ENCODE measurements at regions not wholly inside any gene's neighbourhood (a gene's known extent, or its start where the extent isn't known, plus 50 kb on each side); places are given as distances from the start of the nearest gene placed in this dataset.
"Not testable (repeated sequence)": the region's sequence is repeated elsewhere in the genome, so short reads cannot be mapped to it uniquely, and the experiment has no call there.

DNA sequence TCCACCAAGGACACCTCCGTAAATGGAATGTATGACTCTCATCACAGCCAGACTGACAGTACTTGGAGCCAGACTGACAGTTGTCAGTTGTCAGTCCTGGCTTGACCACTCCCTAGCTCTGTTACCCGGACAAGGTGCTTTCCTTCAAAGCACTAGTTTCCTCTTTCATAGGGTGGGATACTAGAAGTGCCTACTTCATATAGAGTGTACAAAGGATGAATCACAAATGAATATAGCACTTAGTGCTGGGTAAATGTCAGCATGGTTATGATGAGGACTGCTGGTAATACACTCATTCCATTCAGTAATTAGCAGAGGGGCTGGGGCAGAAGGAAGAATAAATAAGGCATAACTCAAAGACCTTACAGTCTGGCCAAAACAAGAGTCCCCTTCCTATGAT is 91.4 kb downstream of the ARL4C start:
- no peak for DNase-seq

DNA sequence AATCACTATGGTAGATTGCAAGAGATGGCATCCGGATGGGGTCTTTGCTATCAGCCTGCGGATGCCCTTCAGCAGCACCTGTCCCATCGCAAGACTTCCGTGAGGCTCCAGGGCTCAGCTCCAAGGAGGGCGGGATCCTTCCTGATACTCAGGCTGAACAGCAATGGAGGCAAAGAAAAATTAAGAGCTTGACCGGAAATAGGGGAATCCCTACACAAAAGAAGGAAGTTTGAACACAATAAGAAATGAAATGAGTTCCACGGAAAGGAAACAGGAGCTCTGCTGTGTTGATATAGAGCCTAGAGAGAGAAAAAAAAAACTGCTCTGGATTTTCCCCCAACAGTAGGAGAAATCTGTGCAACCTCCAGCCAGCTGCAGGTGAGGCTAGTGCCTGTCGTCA is 91.9 kb downstream of the ARL4C start:
- no peak for DNase-seq

DNA sequence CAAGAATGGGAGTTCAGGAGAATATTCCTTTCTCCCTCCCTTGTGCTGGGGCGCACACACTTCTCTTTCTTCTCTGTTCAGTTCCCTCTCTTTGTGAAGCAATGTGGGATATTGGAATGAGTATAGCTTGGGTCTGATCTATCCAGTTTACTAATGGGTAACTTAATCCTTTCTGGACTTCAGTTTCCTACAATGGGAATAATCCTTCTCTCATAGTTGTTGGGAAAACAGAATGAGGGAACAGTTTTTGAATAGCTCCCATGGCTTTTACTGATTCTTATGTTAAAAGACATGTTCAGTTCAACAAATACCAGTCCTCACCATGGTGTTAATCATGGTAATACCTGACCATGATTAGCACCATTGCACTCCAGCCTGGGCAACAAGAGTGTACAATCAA is 93.1 kb downstream of the ARL4C start:
- DNase-seq, result no peak

DNA sequence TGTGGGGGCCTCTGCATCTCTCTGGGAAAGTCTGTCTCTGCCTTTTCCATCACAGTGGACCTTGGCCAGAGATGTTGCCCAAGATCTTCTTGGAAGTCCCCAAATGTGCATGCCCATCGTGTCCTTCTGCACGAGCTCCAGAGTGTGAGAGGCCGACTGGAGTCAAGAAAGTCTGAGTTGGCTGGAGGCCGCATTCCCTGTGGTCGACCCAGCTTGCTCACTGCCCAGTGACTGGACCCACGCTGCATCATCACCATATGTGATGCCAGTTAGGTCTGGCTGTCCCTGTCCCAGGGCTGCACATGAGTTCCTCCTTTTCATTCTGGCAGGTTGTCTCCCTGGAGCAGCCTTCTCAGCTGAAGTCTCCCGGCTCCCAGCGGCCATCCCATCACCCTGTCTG is 93.8 kb downstream of the ARL4C start:
- no peak for DNase-seq

DNA sequence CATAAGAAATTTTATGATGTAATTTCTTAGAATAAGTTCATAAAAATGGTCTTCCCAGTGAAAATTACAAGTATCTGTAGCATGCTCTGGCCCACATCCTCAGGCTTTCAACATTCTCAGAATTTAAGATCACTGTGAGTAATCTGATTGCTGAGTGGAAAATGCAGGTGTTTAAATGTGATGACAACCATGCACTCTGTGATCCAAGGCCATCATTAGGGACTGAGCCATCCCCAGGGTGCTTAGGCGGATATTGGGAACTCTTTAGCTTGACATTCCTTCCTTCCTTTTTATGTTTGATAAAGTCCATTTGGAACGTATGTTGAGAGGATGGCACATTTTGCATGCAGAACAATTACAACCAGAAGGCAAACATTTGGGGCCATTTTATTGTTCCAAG is 95.5 kb downstream of the ARL4C start:
- no peak for DNase-seq

DNA sequence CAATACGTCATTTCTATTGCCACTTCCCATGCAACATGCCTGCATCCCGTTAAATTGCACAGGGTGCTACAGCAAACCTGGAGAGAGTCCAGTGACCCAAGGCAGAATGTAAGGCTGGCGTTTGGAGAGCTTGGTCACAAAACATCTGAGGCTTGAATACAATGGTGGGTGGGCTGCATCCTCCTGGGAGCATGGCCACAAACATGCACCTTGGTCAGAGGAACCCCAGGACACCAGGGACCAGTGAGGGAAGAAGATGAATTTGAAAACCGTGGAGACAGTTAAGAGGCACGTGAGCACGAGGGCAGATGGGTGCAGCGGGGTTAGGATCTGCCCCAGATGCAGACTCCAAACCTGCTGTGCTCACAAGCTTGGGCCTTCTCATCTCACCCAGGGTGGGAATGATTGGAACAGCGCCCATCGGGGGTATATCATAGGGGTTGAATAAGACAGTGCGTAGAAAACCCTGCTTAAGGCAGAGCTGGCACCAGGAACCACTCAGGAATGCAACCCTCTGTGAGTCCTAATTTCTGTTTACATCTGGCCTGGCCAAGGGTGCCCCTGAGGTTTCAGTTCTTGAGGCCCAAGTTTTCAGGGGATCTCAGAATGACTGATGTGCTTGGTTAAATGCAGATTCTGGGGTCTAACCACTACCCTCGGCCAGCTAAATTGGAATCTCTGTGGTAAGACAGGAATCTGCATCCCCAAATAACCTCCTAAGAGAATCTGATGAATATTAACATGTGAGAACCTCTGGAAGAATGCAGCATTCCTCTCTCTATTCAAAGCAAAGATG is 97.2 kb downstream of the ARL4C start:
- no peak for DNase-seq

DNA sequence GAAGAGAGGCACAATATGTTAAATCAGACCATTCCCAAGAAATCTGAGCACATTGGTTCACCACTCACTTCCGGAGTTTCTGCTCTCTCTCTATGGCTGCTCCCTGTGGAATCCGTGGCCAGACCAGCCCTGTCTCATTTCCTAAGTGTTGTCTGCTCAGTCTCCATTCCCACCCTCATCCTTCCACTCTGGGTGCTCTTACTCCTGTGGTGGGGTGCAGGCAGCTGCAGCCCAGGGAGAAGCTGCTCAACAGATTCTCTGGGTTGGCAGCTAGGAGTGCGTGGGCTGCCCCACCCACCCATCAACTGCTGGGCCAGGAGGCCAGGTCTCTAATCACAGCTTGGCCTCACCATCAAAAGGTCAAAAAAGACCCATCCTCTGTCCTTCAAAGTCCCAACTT is 98.3 kb downstream of the ARL4C start:
- DNase-seq, result no peak

DNA sequence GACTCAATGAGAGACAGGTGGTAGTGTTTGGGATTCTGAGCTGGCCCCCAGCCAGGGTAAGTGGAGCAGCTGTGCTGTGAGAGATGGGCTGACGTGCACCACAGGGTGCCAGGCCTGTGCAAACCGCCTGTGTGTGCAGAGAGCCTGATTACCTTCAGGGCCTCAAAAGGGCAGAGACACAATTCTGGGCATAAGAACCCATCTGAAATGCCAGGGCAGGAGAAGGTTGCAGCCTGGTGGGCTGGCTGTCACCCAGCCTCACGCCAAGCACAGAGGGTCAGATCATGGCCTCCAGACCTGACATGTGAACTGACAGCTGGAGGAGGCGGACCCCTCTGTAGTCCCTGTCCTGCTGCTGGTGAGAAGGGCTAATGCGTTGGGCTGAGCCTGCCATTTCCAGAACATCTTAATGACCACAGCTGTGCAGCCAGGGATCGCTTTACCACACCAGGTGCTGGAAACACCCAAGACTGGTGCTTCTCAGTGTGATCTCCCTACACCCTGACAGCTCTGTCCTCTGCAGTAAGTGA is 100.9 kb downstream of the ARL4C start:
- peak; percentile 58 to 91 for DNase-seq

DNA sequence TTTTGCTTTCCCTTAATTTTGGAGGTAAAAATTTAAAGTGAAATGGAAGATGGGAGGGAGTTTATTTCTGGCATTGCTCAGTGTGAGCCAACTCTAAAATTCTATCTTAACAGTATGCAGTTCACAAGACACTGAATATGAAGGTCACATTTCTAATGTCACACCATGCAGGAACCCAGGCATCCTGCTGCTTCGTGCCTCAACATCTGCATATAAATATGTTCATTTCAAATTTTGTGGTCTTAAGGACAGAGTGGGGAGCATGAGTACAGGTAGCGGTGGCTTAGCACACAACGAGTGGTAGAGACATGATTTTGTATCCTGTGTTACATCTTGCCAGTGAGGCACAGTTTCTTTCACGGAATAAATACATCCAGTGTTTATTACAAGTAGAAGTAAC is 102.4 kb downstream of the ARL4C start:
- DNase-seq, result no peak

DNA sequence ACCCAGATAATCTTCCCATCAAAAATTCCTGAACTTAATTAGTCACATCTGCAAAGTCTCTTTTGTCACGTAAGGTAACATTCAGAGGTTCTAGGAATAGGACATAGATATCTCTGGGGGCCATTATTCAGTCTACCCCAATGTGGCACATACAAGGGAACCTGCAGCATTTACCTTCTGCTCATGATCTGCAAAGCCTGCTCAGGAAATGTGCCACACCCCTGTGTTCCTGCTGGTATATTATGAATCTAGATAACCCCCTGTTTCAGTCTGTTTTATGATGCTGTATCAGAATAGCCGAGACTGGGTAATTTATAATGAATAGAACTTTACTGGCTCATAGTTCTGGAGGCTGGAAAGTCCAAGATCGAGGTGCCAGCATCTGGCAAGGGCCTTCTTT is 103.5 kb downstream of the ARL4C start:
- no peak for DNase-seq

DNA sequence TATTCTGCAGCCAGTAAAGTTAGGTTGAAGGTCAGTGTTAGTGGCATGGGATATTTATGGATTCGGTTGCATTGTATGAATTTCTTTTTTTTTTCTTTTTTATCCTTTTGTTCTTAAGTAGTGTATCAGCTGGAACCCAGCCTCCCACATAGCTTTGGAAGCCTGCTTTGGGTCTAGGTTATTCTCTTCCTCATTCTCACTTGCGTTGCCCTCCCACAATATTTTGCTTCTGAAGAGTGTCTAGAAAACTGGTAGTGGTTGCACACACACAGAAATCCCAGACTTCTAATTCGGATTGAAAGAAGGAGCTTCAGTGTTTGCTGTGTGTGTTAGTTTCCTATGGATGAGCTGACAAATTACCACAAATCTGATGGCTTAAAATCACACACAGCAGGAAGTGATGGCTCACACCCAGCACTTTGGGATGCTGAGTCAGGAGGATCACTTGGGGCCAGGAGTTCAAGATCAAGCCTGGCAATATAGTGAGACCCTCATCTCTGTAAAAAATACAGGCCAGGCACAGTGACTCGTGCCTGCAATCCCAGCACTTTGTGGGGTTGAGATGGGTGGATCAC is 104.8 kb downstream of the ARL4C start:
- no peak for DNase-seq

DNA sequence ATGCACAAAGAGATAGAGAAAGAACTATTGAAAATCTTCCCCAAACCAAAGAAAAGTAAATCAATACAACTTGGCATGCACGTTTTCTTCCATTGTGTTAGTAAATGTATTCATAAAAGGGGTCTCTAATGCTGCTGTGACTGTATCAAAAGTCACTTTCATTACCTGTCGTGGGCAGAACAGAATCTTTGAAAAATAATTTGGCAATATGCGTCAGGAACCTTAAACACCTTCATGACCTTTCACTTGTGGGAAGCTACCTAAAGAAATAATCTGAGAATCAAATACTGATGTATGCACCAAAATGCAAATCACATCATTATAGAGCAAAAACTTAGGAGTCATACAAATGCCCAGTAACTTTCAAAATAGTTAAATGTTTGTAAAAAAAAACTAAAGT is 105.3 kb downstream of the ARL4C start:
- no peak for DNase-seq

DNA sequence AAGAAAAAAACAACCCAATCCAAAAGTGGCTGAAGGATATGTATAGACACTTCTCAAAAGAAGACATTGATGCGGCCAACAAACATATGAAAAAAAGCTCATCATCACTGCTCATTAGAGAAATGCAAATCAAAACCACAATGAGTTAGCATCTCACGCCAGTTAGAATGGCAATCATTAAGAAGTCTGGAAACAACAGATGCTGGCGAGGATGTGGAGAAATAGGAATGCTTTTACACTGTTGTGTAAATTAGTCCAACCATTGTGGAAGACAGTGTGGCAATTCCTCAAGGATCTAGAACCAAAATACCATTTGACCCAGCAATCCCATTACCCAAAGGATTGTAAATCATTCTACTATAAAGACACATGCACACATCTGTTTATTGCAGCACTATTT is 107.2 kb downstream of the ARL4C start:
- DNase-seq, result not testable (repeated sequence)

DNA sequence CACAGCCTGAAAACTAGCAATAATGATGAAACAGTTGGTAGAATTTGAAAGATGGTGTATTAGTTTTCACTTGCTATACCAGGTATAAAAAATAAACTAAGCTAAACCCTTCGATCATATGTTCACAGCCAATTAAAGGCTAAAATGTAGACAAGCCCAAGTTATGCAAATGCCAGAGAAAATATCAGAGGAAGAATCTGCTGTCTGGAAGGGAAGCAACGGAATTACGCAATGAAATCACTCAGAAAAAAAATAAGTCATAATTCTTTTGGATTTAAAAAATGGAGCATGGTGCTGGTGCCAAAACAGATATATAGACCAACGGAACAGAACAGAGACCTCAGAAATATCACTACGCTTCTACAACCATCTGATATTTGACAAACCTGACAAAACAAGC is 108.3 kb downstream of the ARL4C start:
- no peak for DNase-seq

DNA sequence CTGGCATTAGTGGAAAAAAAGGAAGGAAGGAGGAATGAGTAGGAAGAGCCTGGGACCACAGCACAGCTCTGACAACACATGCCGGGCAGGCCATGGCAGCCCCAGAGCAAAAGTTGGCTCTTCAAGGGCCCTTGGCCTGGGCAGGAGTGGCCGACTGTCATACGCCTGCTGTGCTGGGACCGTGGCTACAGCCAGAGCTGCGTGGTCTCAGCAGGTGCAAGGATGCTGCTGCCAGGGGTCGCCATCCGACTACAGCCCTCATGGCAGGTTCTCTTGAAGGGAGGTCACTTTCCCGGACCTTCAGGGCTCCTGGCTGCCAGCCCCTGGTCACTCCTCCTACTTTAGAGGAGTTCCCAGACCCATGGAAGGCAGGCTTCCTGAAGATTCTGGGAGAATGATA is 109.9 kb downstream of the ARL4C start:
- no peak for DNase-seq

DNA sequence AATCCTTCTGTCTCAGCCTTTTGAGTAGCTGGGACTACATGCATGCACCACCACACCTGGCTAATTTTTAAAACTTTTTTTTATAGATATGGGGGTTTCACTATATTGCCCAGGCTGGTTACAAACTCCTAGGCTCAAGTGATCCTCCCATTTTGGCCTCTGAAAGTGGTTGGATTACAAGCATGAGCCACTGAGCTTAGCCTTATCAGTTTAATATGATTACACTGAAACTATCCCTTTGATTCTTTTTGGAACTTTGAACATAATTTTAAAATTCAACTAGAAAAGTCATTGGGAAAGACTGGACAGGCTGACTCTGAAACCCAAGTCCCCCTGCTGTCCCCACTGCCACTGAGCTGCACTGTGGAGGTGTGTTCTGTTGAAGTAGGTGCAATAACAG is 114.8 kb downstream of the ARL4C start:
- no peak for DNase-seq

DNA sequence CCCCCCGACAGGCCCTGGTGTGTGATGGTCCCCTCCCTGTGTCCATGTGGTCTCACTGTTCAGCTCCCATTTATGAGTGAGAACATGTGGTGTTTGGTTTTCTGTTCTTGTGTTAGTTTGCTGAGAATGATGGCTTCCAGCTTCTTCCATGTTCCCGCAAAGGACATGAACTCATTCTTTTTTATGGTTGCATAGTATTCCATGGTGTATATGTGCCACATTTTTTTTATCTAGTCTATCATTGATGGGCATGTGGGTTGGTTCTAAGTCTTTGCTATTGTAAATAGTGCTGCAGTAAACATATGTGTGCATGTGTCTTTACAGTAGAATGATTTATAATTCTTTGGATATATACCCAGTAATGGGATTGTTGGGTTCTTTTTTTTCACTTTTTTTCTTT is 117.9 kb downstream of the ARL4C start:
- not testable (repeated sequence) for DNase-seq

DNA sequence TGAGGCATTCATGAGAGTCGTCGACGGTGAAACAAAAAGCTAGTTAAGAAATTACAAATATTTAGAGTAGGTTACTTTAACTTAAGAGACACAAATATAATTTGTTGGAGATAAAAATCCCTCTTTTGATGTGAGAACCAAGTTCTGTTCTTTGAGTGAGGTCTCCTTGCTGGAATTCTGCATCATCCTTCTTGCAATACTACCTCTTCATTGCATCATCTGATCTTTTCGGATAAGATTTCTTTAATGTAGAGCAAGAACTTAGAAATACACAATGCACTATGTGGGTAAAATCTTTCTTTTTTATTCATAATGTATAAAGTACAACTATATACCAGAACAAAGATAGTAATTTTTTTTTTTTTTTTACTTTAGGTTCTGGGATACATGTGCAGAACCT is 118.4 kb downstream of the ARL4C start:
- DNase-seq, result peak in 1 of 2 experiments; percentile 35

DNA sequence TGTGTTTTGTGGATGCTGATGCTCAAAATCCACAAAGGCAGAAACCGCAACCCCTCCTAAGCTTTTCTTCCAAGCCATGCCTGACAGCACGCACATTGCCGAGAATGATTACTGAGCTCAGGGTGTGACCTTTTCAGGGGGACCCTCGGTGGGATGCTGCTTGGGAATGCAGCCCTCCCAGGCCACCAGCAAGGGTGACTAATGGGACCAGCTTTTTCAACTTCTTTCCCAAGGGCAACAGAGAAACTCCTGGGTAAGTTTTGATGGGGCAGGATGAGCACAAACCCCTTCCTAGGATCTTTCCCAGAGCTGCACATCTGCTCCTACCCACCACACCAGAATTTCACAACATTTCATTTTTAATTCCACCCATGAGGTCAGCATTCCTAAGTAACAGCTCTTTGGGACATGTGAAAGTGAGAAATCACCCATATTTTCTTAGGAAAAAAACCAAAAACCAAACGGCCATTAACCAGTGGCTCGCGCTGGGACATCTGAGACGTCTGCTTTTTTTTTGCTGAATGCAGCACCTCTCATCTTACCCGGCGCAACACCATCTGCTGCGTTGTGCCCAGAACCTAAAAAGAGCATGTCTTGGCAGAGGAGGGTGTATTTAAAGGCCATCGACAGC is 119.0 kb downstream of the ARL4C start:
- DNase-seq, result peak; percentile 45 to 79

DNA sequence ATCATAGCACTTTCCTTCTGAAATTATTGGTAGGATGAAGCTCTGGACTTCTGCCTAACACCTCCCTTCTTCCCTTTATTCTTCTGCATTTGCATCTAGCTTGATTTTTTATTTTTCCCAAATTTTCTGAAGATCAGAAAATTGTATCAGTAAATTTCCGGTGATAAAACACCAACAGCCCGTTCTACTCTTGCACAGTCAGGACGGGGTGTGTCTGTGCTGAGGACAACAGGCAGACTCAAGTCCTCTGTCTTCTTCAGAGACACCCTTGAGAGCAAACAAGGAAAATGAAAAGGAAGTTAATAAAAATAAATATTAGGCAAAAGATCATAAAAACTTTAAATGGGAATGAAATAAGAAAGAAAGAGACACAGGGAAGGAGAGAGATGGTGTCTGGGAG is 120.7 kb downstream of the ARL4C start:
- DNase-seq, result no peak

DNA sequence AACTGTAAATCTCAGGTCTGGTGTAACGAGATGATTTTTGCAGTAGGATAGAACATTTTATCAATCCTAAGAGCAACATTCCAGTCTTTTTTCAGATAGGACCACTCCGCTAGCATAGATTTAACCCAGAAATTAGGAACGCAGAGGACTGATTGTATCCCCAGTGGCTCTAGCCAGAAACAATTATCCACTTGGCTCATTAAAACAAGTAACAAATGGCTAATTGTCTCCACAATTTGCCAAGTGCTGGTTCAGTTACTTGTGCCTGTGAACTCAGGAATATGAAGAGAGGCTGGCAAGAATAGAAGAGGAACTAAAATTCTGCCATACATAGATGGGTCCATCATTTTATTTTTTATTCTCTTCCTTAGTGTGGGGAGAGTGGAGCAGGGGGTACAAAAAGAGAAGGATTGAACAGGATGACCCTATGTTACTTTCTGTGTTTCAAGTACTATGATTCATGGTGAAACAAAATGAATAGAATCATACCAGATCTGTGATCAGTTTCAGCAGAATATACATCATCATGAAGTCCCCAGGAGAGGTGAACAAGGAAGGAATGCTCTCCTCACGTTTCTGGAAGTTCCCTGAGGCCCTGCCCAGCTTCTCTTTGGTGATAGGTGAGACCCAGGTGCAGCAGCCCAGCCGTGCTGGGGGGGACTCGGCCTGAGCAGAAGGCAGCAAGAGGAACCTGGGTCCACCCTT is 121.6 kb downstream of the ARL4C start:
- DNase-seq, result peak; percentile 6 to 55

DNA sequence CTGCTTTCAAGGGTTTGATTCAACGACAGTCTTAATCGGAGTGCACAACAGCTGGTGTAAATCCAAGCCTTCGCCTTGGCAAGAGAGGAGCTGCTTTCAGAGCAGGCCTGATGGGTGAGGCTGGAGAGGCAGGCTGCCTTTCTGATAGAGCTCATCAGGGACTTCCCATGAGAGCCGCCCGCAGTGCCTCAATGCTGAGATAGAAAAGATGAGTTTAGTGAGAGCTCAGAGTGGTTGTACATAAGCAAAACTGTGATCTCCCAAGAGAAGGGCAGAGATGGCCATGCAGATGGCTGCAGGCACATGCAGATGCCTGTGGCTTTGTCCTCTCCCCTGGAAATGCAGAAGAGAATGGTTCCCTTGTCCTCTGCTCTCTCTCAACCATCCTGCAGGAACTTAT is 122.1 kb downstream of the ARL4C start:
- DNase-seq, result peak; percentile 22 to 78

DNA sequence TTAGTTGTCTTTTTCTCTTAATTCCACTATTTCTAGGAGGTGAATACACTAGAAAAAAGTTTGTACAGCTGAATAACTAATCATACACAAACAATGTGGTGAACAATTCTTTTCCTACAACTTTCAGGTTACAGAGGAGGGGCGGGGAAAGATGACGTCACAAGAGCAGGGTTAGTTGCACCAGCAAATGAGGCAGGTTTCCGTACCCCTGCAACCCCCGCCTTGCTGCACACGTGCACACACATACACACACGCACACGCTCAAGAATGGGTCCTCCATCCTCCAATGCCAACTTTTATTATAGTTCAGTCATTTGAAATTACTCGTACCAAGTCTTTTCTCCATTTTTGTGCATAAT is 122.8 kb downstream of the ARL4C start:
- no peak for DNase-seq
